Right atrium auricular region (tissue), 2 donors: ENCODE measurements at regions not wholly inside any gene's neighbourhood (a gene's known extent, or its start where the extent isn't known, plus 50 kb on each side); places are given as distances from the start of the nearest gene placed in this dataset.

Experiments
- DNase-seq: peaks from one replicate; pipeline ENCODE4 v3.0.0-alpha.2; 2019; ENCODE audit warnings: low spot score
- H3K27ac ChIP-seq, 2 donors: fragments of 200-600 bp; sonication (generic); 1 replicate in 1 of 2; 2 replicates in 1 of 2; pipeline ENCODE4 v1.5.1; 2016 to 2019
- H3K27me3 ChIP-seq, 2 donors: fragments of 200-600 bp; sonication (generic); one replicate each; pipeline versions ENCODE4 v1.5.1 to v1.6.0; 2017 to 2019
- H3K36me3 ChIP-seq: fragments of 200-600 bp; sonication (generic); one replicate; pipeline ENCODE4 v1.5.1; 2016
- H3K4me1 ChIP-seq, 2 donors: fragments of 200-600 bp; sonication (generic); one replicate each; pipeline versions ENCODE4 v1.5.1 to v1.6.0; 2017 to 2019
- H3K4me3 ChIP-seq, 2 donors: fragments of 200-600 bp; sonication (generic); 1 replicate in 1 of 2; 2 replicates in 1 of 2; pipeline ENCODE4 v1.5.1; 2017 to 2019; ENCODE audit warnings: mild to moderate bottlenecking in 1 of 2, moderate library complexity in 1 of 2
- H3K9me3 ChIP-seq, 2 donors: fragments of 200-600 bp; sonication (generic); one replicate each; pipeline ENCODE4 v1.5.1; 2019
- CTCF ChIP-seq, 2 donors: fragments of 200-600 bp; sonication (generic); IDR thresholded peaks; one replicate each; pipeline ENCODE4 v1.5.1; 2019; ENCODE audit warnings: antibody characterized with exemption in 2 of 2

- Histone ChIP-seq H3K27ac (no peak overlapping the region), H3K27me3 (no peaks in the 10 kb centered on the region), H3K4me3 (no peak overlapping the region), H3K9me3 (no peaks in the 10 kb centered on the region), H3K4me1 (no peaks in the 10 kb centered on the region), H3K36me3 (no peaks in the 10 kb centered on the region)
- DNase-seq = no peak
- no peak for TF ChIP-seq CTCF (IDR thresholded peaks at IDR 0.05)
Measured at GRCh38 chr3:176079785-176080184, 1117.5 kb downstream of the TBL1XR1 start.

GRCh38 chr3:176078906-176079305, 1118.4 kb downstream of the TBL1XR1 start:
- DNase-seq = no peak

GRCh38 chr3:176075491-176075890, 1121.8 kb downstream of the TBL1XR1 start:
- H3K27ac ChIP-seq = no peak overlapping the region
- no peaks in the 10 kb centered on the region for H3K4me1 ChIP-seq
- no peaks in the 10 kb centered on the region for H3K9me3 ChIP-seq
- H3K4me3 ChIP-seq = no peak overlapping the region
- TF ChIP-seq CTCF (IDR thresholded peaks at IDR 0.05) = no peak
- H3K27me3 ChIP-seq = no peaks in the 10 kb centered on the region
- H3K36me3 ChIP-seq = no peaks in the 10 kb centered on the region
- no peak for DNase-seq

More at GRCh38 chr3:176078906-176079305, 1118.4 kb downstream of the TBL1XR1 start:
- no peak overlapping the region for H3K4me3 ChIP-seq
- H3K27ac ChIP-seq = no peak overlapping the region
- H3K4me1 ChIP-seq = no peaks in the 10 kb centered on the region
- H3K9me3 ChIP-seq = no peaks in the 10 kb centered on the region
- no peak for TF ChIP-seq CTCF (IDR thresholded peaks at IDR 0.05)
- H3K27me3 ChIP-seq = no peaks in the 10 kb centered on the region
- H3K36me3 ChIP-seq = no peaks in the 10 kb centered on the region

- TF ChIP-seq CTCF (IDR thresholded peaks at IDR 0.05) = no peak
- Histone ChIP-seq H3K36me3 (no peaks in the 10 kb centered on the region), H3K27ac (no peak overlapping the region), H3K27me3 (no peaks in the 10 kb centered on the region), H3K4me3 (no peak overlapping the region), H3K9me3 (no peaks in the 10 kb centered on the region), H3K4me1 (no peaks in the 10 kb centered on the region)
- DNase-seq = no peak
Measured at GRCh38 chr3:176075046-176075445, 1122.2 kb downstream of the TBL1XR1 start.

GRCh38 chr3:176074096-176074495, 1123.2 kb downstream of the TBL1XR1 start:
- Histone ChIP-seq H3K9me3 (no peaks in the 10 kb centered on the region), H3K4me1 (no peaks in the 10 kb centered on the region), H3K27ac (no peak overlapping the region), H3K27me3 (no peaks in the 10 kb centered on the region), H3K4me3 (no peak overlapping the region), H3K36me3 (no peaks in the 10 kb centered on the region)
- DNase-seq = no peak
- TF ChIP-seq CTCF (IDR thresholded peaks at IDR 0.05) = no peak

GRCh38 chr3:176071943-176072342, 1125.3 kb downstream of the TBL1XR1 start:
- no peaks in the 10 kb centered on the region for H3K27me3 ChIP-seq
- H3K9me3 ChIP-seq = no peaks in the 10 kb centered on the region
- no peak for TF ChIP-seq CTCF (IDR thresholded peaks at IDR 0.05)
- no peak for DNase-seq
- no peak overlapping the region for H3K4me3 ChIP-seq
- no peaks in the 10 kb centered on the region for H3K4me1 ChIP-seq
- no peak overlapping the region for H3K27ac ChIP-seq
- no peaks in the 10 kb centered on the region for H3K36me3 ChIP-seq
